HCT116 (cell line): ENCODE measurements at regions not wholly inside any gene's neighbourhood (a gene's known extent, or its start where the extent isn't known, plus 50 kb on each side); places are given as distances from the start of the nearest gene placed in this dataset.

Experiments
- ATAC-seq: fragments of 200-7000 bp; cut with Tn5 transposase; 2 replicates; pipeline ENCODE4 v1.9.1; 2020; ENCODE audit warnings: mild to moderate bottlenecking, moderate library complexity
- BruUV-seq: library from RNA; stranded (reverse); fragments of 400-500 nt; replicated peaks from 2 replicates; lab custom pipeline; 2021; lab: Mats Ljungman, UMichigan
- CTCF ChIA-PET: fragments of 300-600 bp; sonication (Branson Sonifier 250); formaldehyde crosslinking; loops from one replicate; lab custom pipeline; 2021; ENCODE audit warnings: antibody characterized with exemption; lab: Charles Lee
- POLR2A ChIA-PET: fragments of 300-600, 350-600 bp; sonication (Branson Sonifier 250); formaldehyde crosslinking; loops from one replicate; lab custom pipeline; 2021; ENCODE audit warnings: antibody characterized with exemption; lab: Charles Lee
- RAD21 ChIA-PET, 2 experiments: fragments of 300-600 bp; sonication (Branson Sonifier 250); formaldehyde crosslinking; loops; one replicate each; lab custom pipeline; 2023; ENCODE audit warnings: low total read pairs in 2 of 2; ENCODE audit not compliant: uncharacterized antibody in 2 of 2, unreplicated experiment in 2 of 2, low non-redundant PET in 1 of 2; lab: Charles Lee
- DNase-seq: peaks from one replicate; pipeline ENCODE4 v3.0.0-alpha.2; 2010; ENCODE audit warnings: low read depth, low spot score
- H2AFZ ChIP-seq: fragments of 200-600 bp; shearing (Covaris generic), sonication (generic); 2 replicates; pipeline ENCODE4 v1.6.1; 2017; ENCODE audit warnings: low read depth, mixed run types, mixed read lengths, antibody characterized with exemption, low read length; ENCODE audit not compliant: poor library complexity, severe bottlenecking
- H3K27ac ChIP-seq: 2 replicates; pipeline ENCODE4 v1.5.1; 2012; ENCODE audit warnings: low read depth, low read length
- H3K27me3 ChIP-seq: fragments of 200-600 bp; sonication (generic); 2 replicates; pipeline ENCODE4 v1.6.1; 2016; ENCODE audit warnings: mixed run types, low read length, mixed read lengths; ENCODE audit not compliant: insufficient read depth
- H3K36me3 ChIP-seq, 2 experiments: fragments of 200-500 bp in 1 of 2; fragments of 200-600 bp in 1 of 2; sonication (Bioruptor generic) in 1 of 2; sonication (generic) in 1 of 2; 2 replicates each; pipeline versions ENCODE4 v1.5.1 to v1.6.1; 2014 to 2016; ENCODE audit warnings: low read length in 2 of 2, inconsistent platforms in 1 of 2, mixed read lengths in 1 of 2, mixed run types in 1 of 2; ENCODE audit not compliant: insufficient read depth in 2 of 2, control insufficient read depth in 1 of 2
- H3K4me1 ChIP-seq, 2 experiments: fragments of 200-600 bp in 1 of 2; sonication (generic) in 1 of 2; 2 replicates each; pipeline versions ENCODE4 v1.5.1 to v1.6.1; 2012 to 2017; ENCODE audit warnings: low read length in 2 of 2, inconsistent platforms in 1 of 2, mild to moderate bottlenecking in 1 of 2, mixed read lengths in 1 of 2, mixed run types in 1 of 2, moderate library complexity in 1 of 2; ENCODE audit not compliant: insufficient read depth in 2 of 2, control insufficient read depth in 1 of 2
- H3K4me2 ChIP-seq: fragments of 200-600 bp; sonication (generic); 2 replicates; pipeline ENCODE4 v1.6.1; 2017; ENCODE audit warnings: mixed run types, low read length, mixed read lengths
- H3K4me3 ChIP-seq, 2 experiments: fragments of 200-600 bp in 1 of 2; sonication (generic) in 1 of 2; replicated peaks in 1 of 2; 2 replicates each; pipeline ENCODE4 v1.5.1; 2011 to 2016; ENCODE audit warnings: low read length in 2 of 2, control low read depth in 1 of 2, low read depth in 1 of 2, mild to moderate bottlenecking in 1 of 2, mixed read lengths in 1 of 2, mixed run types in 1 of 2
- H3K79me2 ChIP-seq: fragments of 200-600 bp; sonication (generic); 2 replicates; pipeline ENCODE4 v1.6.1; 2017; ENCODE audit warnings: mild to moderate bottlenecking, mixed run types, low read length, moderate library complexity, mixed read lengths; ENCODE audit not compliant: insufficient read depth
- H3K9ac ChIP-seq: fragments of 200-600 bp; sonication (generic); 2 replicates; pipeline ENCODE4 v1.6.1; 2016; ENCODE audit warnings: low read length, mixed read lengths
- H3K9me2 ChIP-seq: fragments of 200-600 bp; sonication (generic), shearing (Covaris generic); 2 replicates; pipeline ENCODE4 v1.6.1; 2017; ENCODE audit warnings: mixed run types, mild to moderate bottlenecking, moderate library complexity; ENCODE audit not compliant: insufficient read depth
- H3K9me3 ChIP-seq, 2 experiments: fragments of 200-500 bp in 1 of 2; fragments of 200-600 bp in 1 of 2; sonication (Bioruptor generic) in 1 of 2; sonication (generic) in 1 of 2; 2 replicates each; pipeline ENCODE4 v1.6.1; 2014 to 2017; ENCODE audit warnings: low read length in 2 of 2, mixed read lengths in 2 of 2, inconsistent platforms in 1 of 2, low read depth in 1 of 2, mild to moderate bottlenecking in 1 of 2, mixed run types in 1 of 2, moderate library complexity in 1 of 2; ENCODE audit not compliant: control insufficient read depth in 1 of 2, insufficient read depth in 1 of 2
- H4K20me1 ChIP-seq: fragments of 200-600 bp; sonication (generic), shearing (Covaris generic); 2 replicates; pipeline ENCODE4 v1.6.1; 2017; ENCODE audit warnings: mixed run types, mild to moderate bottlenecking, moderate library complexity; ENCODE audit not compliant: insufficient read depth
- ELF1 ChIP-seq: IDR thresholded peaks from 2 replicates; pipeline ENCODE4 v1.6.1; 2012; ENCODE audit warnings: low read depth, borderline replicate concordance
- EZH2 ChIP-seq: fragments of 200-600 bp; sonication (generic); IDR thresholded peaks from 2 replicates; pipeline ENCODE4 v1.6.1; 2017; ENCODE audit warnings: antibody characterized with exemption, mixed run types
- POLR2A ChIP-seq: IDR thresholded peaks from 2 replicates; pipeline ENCODE4 v1.7.0; 2011; ENCODE audit warnings: borderline replicate concordance; ENCODE audit not compliant: insufficient read depth, insufficient read length; ENCODE audit errors: extremely low read depth
- RAD21 ChIP-seq: IDR thresholded peaks from 2 replicates; pipeline ENCODE4 v1.6.1; 2012; ENCODE audit warnings: low read depth, mild to moderate bottlenecking
- SIN3A ChIP-seq: IDR thresholded peaks from 2 replicates; pipeline ENCODE4 v1.6.1; 2012; ENCODE audit warnings: low read depth
- SRF ChIP-seq: IDR thresholded peaks from 2 replicates; pipeline ENCODE4 v1.6.1; 2012; ENCODE audit warnings: low read depth
- TCF7L2 ChIP-seq: IDR thresholded peaks from 2 replicates; pipeline ENCODE4 v1.7.0; 2011; ENCODE audit warnings: borderline replicate concordance, inconsistent platforms; ENCODE audit not compliant: insufficient read depth, insufficient read length; ENCODE audit errors: extremely low read depth
- intact Hi-C: fragments of 100-400 bp; cut with micrococcal nuclease; formaldehyde crosslinking; loops from 2 replicates; pipeline ENCODE4 v1.10.0; 2022
- TF ChIP-seq, protein P1 (sequence below), 3 experiments: fragments of 200-600 bp in 1 of 3; sonication (generic) in 1 of 3; IDR thresholded peaks in 2 of 3; conservative IDR thresholded peaks in 1 of 3; 2 replicates each; pipeline ENCODE4 v1.5.1; 2012 to 2017; ENCODE audit warnings: low read depth in 2 of 3, low read length in 2 of 3, antibody characterized with exemption in 1 of 3, borderline replicate concordance in 1 of 3, control low read depth in 1 of 3, mild to moderate bottlenecking in 1 of 3, mixed read lengths in 1 of 3, mixed run types in 1 of 3, moderate library complexity in 1 of 3; ENCODE audit not compliant: insufficient read depth in 1 of 3
- TF ChIP-seq, protein P2 (sequence below): IDR thresholded peaks from 2 replicates; pipeline ENCODE4 v1.6.1; 2012

DNA sequence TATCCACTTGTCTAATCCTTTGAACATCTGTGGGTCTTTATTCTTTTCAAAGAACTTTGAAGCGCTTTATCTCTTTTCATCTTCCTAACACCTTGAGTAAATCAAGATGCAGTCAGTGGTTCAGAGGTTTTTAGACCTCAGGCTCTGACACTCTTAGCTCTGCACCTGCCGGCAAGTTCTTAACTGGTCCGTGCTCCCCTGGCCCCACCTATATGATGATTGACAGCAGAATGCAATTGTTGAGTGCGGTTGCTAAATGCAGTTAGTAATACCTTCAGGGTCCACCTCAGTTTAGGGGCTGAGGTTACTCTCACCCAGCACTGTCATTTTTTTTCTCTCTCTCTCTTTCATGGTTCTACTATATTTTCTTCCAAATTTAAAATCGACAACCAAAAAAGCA, 854.2 kb upstream of the AUTS2 start:
- POLR2A ChIA-PET, result no interaction called here
- no peaks in the 10 kb centered on the region for H3K79me2 ChIP-seq

More for the DNA sequence above, 854.2 kb upstream of the AUTS2 start:
- TF ChIP-seq TCF7L2 (no peak), POLR2A (no peak), SRF (no peak), ELF1 (no peak), EZH2 (no peak), SIN3A (no peak), RAD21 (no peak)
- TF ChIP-seq, protein P1, sequence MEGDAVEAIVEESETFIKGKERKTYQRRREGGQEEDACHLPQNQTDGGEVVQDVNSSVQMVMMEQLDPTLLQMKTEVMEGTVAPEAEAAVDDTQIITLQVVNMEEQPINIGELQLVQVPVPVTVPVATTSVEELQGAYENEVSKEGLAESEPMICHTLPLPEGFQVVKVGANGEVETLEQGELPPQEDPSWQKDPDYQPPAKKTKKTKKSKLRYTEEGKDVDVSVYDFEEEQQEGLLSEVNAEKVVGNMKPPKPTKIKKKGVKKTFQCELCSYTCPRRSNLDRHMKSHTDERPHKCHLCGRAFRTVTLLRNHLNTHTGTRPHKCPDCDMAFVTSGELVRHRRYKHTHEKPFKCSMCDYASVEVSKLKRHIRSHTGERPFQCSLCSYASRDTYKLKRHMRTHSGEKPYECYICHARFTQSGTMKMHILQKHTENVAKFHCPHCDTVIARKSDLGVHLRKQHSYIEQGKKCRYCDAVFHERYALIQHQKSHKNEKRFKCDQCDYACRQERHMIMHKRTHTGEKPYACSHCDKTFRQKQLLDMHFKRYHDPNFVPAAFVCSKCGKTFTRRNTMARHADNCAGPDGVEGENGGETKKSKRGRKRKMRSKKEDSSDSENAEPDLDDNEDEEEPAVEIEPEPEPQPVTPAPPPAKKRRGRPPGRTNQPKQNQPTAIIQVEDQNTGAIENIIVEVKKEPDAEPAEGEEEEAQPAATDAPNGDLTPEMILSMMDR (IDR thresholded peaks at IDR 0.05 in 2 of 3, conservative IDR thresholded peaks at IDR 0.05 in 1 of 3; ENCODE audit: borderline replicate concordance in 1 of 3, insufficient read depth in 1 of 3, low read depth in 2 of 3, low read length in 2 of 3), result no peak
- TF ChIP-seq, protein P2, sequence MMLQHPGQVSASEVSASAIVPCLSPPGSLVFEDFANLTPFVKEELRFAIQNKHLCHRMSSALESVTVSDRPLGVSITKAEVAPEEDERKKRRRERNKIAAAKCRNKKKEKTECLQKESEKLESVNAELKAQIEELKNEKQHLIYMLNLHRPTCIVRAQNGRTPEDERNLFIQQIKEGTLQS, result no peak
- intact Hi-C loops, result no loop called here
- Histone ChIP-seq H3K4me2 (no peak overlapping the region), H3K4me1 (no peaks in the 10 kb centered on the region), H4K20me1 (no peaks in the 10 kb centered on the region), H3K9me2 (no peaks in the 10 kb centered on the region), H2AFZ (no peak overlapping the region), H3K9ac (no peak overlapping the region), H3K4me3 (no peak overlapping the region), H3K27ac (no peak overlapping the region), H3K27me3 (no peaks in the 10 kb centered on the region), H3K36me3 (no peaks in the 10 kb centered on the region), H3K9me3 (peaks cover 0 to 7% of the 10 kb centered on the region in 2 experiments; a peak in 2 of 4 replicates)
- ChIA-PET RAD21 (no interaction called here), CTCF (no interaction called here)
- BruUV-seq, result no TSS peak
- ATAC-seq (no peak), DNase-seq (no peak)
